WTC11 (cell line): ENCODE measurements at regions not wholly inside any gene's neighbourhood (a gene's known extent, or its start where the extent isn't known, plus 50 kb on each side); places are given as distances from the start of the nearest gene placed in this dataset.
"Not testable (repeated sequence)": the region's sequence is repeated elsewhere in the genome, so short reads cannot be mapped to it uniquely, and the experiment has no call there.

Experiments used
- ATAC-seq: fragments of 200-7000 bp; cut with Tn5 transposase; 2 replicates; pipeline ENCODE4 v1.10.0; 2021; ENCODE audit warnings: mild to moderate bottlenecking, moderate library complexity
- CTCF ChIA-PET: fragments of 300-600 bp; sonication (Branson Sonifier 250); formaldehyde crosslinking; loops from one replicate; lab custom pipeline; 2021; ENCODE audit warnings: antibody characterized with exemption; lab: Charles Lee
- POLR2A ChIA-PET: fragments of 350-600 bp; sonication (Branson Sonifier 250); formaldehyde crosslinking; loops from one replicate; lab custom pipeline; 2021; ENCODE audit warnings: antibody characterized with exemption; lab: Charles Lee
- DNase-seq: peaks from one replicate; pipeline ENCODE4 v3.0.0; 2021; ENCODE audit warnings: low spot score
- H3K27ac Mint-ChIP-seq: 2 replicates; pipeline ENCODE4 v1.8.0; 2021; ENCODE audit warnings: mixed read lengths
- H3K27me3 Mint-ChIP-seq: 2 replicates; pipeline ENCODE4 v1.8.0; 2021; ENCODE audit warnings: low read depth, mild to moderate bottlenecking, moderate library complexity, mixed read lengths
- H3K36me3 Mint-ChIP-seq: 2 replicates; pipeline ENCODE4 v1.8.0; 2021; ENCODE audit warnings: mixed read lengths
- H3K4me1 Mint-ChIP-seq: 2 replicates; pipeline ENCODE4 v1.8.0; 2022; ENCODE audit warnings: mixed read lengths
- H3K4me3 Mint-ChIP-seq: 2 replicates; pipeline ENCODE4 v1.8.0; 2021; ENCODE audit warnings: mild to moderate bottlenecking, moderate library complexity, mixed read lengths
- H3K9me3 Mint-ChIP-seq: 2 replicates; pipeline ENCODE4 v1.8.0; 2021; ENCODE audit warnings: mixed read lengths
- AR ChIP-seq: fragments of 250-450 bp; sonication (Bioruptor Pico); IDR thresholded peaks from 2 replicates; pipeline ENCODE4 v1.9.0; 2021; ENCODE audit warnings: mild to moderate bottlenecking
- CDX4 ChIP-seq: fragments of 250-450 bp; sonication (Bioruptor Pico); IDR thresholded peaks from 2 replicates; pipeline ENCODE4 v1.9.0; 2021; ENCODE audit warnings: moderate library complexity, mild to moderate bottlenecking, inconsistent platforms, borderline replicate concordance
- ETV6 ChIP-seq: sonication (generic); formaldehyde crosslinking; IDR thresholded peaks from 2 replicates; pipeline ENCODE4 v1.8.1; 2022; ENCODE audit warnings: mild to moderate bottlenecking, missing genetic modification reagents
- GRHL2 ChIP-seq: fragments of 250-450 bp; sonication (Bioruptor Pico); IDR thresholded peaks from 2 replicates; pipeline ENCODE4 v1.8.0; 2022; ENCODE audit warnings: mild to moderate bottlenecking, moderate library complexity; ENCODE audit not compliant: insufficient replicate concordance, severe bottlenecking
- HMGXB4 ChIP-seq: sonication (generic); formaldehyde crosslinking; IDR thresholded peaks from 2 replicates; pipeline ENCODE4 v1.8.1; 2023; ENCODE audit warnings: mild to moderate bottlenecking, moderate library complexity, missing genetic modification reagents
- IRF1 ChIP-seq: sonication (generic); formaldehyde crosslinking; IDR thresholded peaks from 2 replicates; pipeline ENCODE4 v1.8.0; 2023; ENCODE audit warnings: missing genetic modification reagents
- JUN ChIP-seq: sonication (generic); formaldehyde crosslinking; IDR thresholded peaks from 2 replicates; pipeline ENCODE4 v1.8.0; 2023; ENCODE audit warnings: mild to moderate bottlenecking, missing genetic modification reagents
- KAT7 ChIP-seq: sonication (generic); formaldehyde crosslinking; IDR thresholded peaks from 2 replicates; pipeline ENCODE4 v1.8.1; 2023; ENCODE audit warnings: missing genetic modification reagents, mild to moderate bottlenecking, borderline replicate concordance
- PREB ChIP-seq: sonication (generic); formaldehyde crosslinking; IDR thresholded peaks from 2 replicates; pipeline ENCODE4 v1.8.1; 2022; ENCODE audit warnings: mild to moderate bottlenecking, missing genetic modification reagents, moderate library complexity, borderline replicate concordance
- PRRX2 ChIP-seq: fragments of 250-450 bp; sonication (Bioruptor Pico); IDR thresholded peaks from 2 replicates; pipeline ENCODE4 v1.8.0; 2021; ENCODE audit warnings: mild to moderate bottlenecking
- SP1 ChIP-seq: sonication (generic); formaldehyde crosslinking; conservative IDR thresholded peaks from 2 replicates; pipeline ENCODE4 v1.8.1; 2022; ENCODE audit warnings: missing genetic modification reagents
- USF1 ChIP-seq: sonication (generic); formaldehyde crosslinking; IDR thresholded peaks from 2 replicates; pipeline ENCODE4 v1.8.0; 2022; ENCODE audit warnings: mild to moderate bottlenecking, missing genetic modification reagents
- ZNF416 ChIP-seq: fragments of 250-450 bp; sonication (Bioruptor Pico); IDR thresholded peaks from 2 replicates; pipeline ENCODE4 v1.9.0; 2021; ENCODE audit warnings: mild to moderate bottlenecking, inconsistent platforms
- ZNF425 ChIP-seq: fragments of 250-450 bp; sonication (Bioruptor Pico); conservative IDR thresholded peaks from 2 replicates; pipeline ENCODE4 v1.9.0; 2021; ENCODE audit warnings: mild to moderate bottlenecking

GRCh38 chr2:62653582-62654422, 51.7 kb upstream of the EHBP1 start (continued):
- no peak for TF ChIP-seq ZNF425

GRCh38 chr2:62649087-62649486, 56.4 kb upstream of the EHBP1 start:
- Mint-ChIP-seq H3K9me3 (peaks cover 25% of the 10 kb centered on the region), H3K36me3 (peaks cover 14% of the 10 kb centered on the region)
- H3K27me3 Mint-ChIP-seq, CTCF ChIA-PET, DNase-seq, POLR2A ChIA-PET, ATAC-seq, H3K27ac Mint-ChIP-seq, H3K4me3 Mint-ChIP-seq, H3K4me1 Mint-ChIP-seq: not testable (repeated sequence)

- CTCF ChIA-PET, result no interaction called here
- Mint-ChIP-seq H3K27ac (no peak overlapping the region), H3K4me1 (peaks cover 7% of the 10 kb centered on the region), H3K4me3 (no peak overlapping the region), H3K27me3 (no peaks in the 10 kb centered on the region), H3K9me3 (peaks cover 17% of the 10 kb centered on the region), H3K36me3 (peaks cover under 1% of the 10 kb centered on the region; the same call in 1 of the 2 replicates)
- no peak for DNase-seq
- TF ChIP-seq CDX4 (CRISPR knock-in tag) (no peak), JUN (CRISPR knock-in tag) (no peak), USF1 (CRISPR knock-in tag) (no peak), AR (no peak), HMGXB4 (CRISPR knock-in tag) (no peak), IRF1 (CRISPR knock-in tag) (no peak), ZNF416 (CRISPR knock-in tag) (no peak), KAT7 (CRISPR knock-in tag) (no peak), ETV6 (no peak), GRHL2 (CRISPR knock-in tag) (no peak), PRRX2 (CRISPR knock-in tag) (no peak), PREB (CRISPR knock-in tag) (no peak), SP1 (no peak)
- no peak for ATAC-seq
- POLR2A ChIA-PET, result no interaction called here
These were observed 62.4 kb upstream of the EHBP1 start for GRCh38 chr2:62643100-62643471.
